ENCODE measurements at regions not wholly inside any gene's neighbourhood (a gene's known extent, or its start where the extent isn't known, plus 50 kb on each side); places are given as distances from the start of the nearest gene placed in this dataset.
"Not testable (repeated sequence)": the region's sequence is repeated elsewhere in the genome, so short reads cannot be mapped to it uniquely, and the experiment has no call there.

DNA sequence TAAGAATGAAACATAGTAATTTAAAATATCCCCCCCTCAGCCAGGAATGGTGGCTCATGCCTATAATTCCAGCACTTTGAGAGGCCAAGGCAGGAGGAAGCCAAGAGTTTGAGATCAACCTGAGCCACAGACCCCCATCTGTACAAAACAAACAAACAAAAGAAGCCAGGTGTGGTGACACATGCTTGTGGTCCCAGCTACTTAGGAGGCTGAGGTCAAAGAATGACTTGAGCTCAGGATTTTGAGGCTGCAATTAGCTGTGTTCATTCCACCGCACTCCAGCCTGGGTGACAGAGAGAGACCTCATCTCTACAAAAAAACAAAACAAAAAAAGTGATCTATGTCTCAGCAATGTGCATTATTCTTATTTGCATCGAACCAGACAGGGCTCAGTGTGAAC lies 800.8 kb downstream of the MCTP2 start:
- H3K27me3 ChIP-seq (ENCODE audit: insufficient read depth, low read length, poor library complexity, severe bottlenecking) = no peaks in the 10 kb centered on the region
- H3K4me2 ChIP-seq (ENCODE audit: low read depth, low read length, poor library complexity, severe bottlenecking) = no peak overlapping the region
- H3F3A ChIP-seq (ENCODE audit: low read depth) = no peaks in the 10 kb centered on the region
- no peaks in the 10 kb centered on the region for H4K20me1 ChIP-seq (ENCODE audit: insufficient read depth, low read length, poor library complexity, severe bottlenecking)
- no peaks in the 10 kb centered on the region for H3K79me2 ChIP-seq (ENCODE audit: insufficient read depth, low read length)
- H3K9me2 ChIP-seq (replicated peaks; ENCODE audit: low read depth, low read length) = no peaks in the 10 kb centered on the region
- H2AFZ ChIP-seq (ENCODE audit: low read length) = no peak overlapping the region
- H3K9me3 ChIP-seq (ENCODE audit: insufficient read depth, low read depth, low read length) = no peaks in the 10 kb centered on the region
- H3K4me3 ChIP-seq (ENCODE audit: low read length, poor library complexity, severe bottlenecking) = no peak overlapping the region
- TF ChIP-seq, protein P1, sequence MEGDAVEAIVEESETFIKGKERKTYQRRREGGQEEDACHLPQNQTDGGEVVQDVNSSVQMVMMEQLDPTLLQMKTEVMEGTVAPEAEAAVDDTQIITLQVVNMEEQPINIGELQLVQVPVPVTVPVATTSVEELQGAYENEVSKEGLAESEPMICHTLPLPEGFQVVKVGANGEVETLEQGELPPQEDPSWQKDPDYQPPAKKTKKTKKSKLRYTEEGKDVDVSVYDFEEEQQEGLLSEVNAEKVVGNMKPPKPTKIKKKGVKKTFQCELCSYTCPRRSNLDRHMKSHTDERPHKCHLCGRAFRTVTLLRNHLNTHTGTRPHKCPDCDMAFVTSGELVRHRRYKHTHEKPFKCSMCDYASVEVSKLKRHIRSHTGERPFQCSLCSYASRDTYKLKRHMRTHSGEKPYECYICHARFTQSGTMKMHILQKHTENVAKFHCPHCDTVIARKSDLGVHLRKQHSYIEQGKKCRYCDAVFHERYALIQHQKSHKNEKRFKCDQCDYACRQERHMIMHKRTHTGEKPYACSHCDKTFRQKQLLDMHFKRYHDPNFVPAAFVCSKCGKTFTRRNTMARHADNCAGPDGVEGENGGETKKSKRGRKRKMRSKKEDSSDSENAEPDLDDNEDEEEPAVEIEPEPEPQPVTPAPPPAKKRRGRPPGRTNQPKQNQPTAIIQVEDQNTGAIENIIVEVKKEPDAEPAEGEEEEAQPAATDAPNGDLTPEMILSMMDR (conservative IDR thresholded peaks at IDR 0.05; ENCODE audit: low read length) = no peak
- no peak for TF ChIP-seq EZH2phosphoT487 (IDR thresholded peaks at IDR 0.05; ENCODE audit: borderline replicate concordance)
- no peaks in the 10 kb centered on the region for H3K36me3 ChIP-seq (ENCODE audit: insufficient read depth, low read length)
- no peak overlapping the region for H3K9ac ChIP-seq (ENCODE audit: low read depth, low read length, poor library complexity, severe bottlenecking)
- H3K4me1 ChIP-seq (ENCODE audit: insufficient read depth, low read length, poor library complexity, severe bottlenecking) = no peaks in the 10 kb centered on the region

DNA sequence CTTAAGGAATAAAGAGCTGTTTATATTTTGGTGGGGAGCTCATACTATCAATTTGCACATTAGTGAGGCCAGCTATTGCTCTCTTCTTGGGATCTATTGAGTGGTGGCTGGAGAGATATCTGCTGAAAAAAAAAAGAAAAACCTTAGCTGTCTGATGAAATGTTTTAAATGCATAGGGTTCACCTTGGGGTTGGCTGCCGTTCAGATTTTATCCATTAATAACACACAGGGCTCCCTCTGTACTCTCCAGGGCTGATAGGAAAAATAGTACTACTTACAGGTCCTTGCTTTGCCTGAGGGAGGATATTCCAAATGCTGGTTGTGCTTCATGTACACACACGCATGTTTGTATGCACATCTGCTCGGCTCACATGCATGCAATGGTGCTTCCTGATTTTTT lies 803.7 kb downstream of the MCTP2 start:
- no peak overlapping the region for H3K4me3 ChIP-seq (ENCODE audit: low read length, poor library complexity, severe bottlenecking)
- no peaks in the 10 kb centered on the region for H3K79me2 ChIP-seq (ENCODE audit: insufficient read depth, low read length)
- no peak for TF ChIP-seq EZH2phosphoT487 (IDR thresholded peaks at IDR 0.05; ENCODE audit: borderline replicate concordance)
- TF ChIP-seq, protein P1 (conservative IDR thresholded peaks at IDR 0.05; ENCODE audit: low read length) = no peak
- no peak overlapping the region for H3K9ac ChIP-seq (ENCODE audit: low read depth, low read length, poor library complexity, severe bottlenecking)
- H3K4me2 ChIP-seq (ENCODE audit: low read depth, low read length, poor library complexity, severe bottlenecking) = no peak overlapping the region
- no peaks in the 10 kb centered on the region for H3K9me2 ChIP-seq (replicated peaks; ENCODE audit: low read depth, low read length)
- no peaks in the 10 kb centered on the region for H3K36me3 ChIP-seq (ENCODE audit: insufficient read depth, low read length)
- H3K4me1 ChIP-seq (ENCODE audit: insufficient read depth, low read length, poor library complexity, severe bottlenecking) = no peaks in the 10 kb centered on the region
- H4K20me1 ChIP-seq (ENCODE audit: insufficient read depth, low read length, poor library complexity, severe bottlenecking) = no peaks in the 10 kb centered on the region
- no peaks in the 10 kb centered on the region for H3F3A ChIP-seq (ENCODE audit: low read depth)
- no peaks in the 10 kb centered on the region for H3K9me3 ChIP-seq (ENCODE audit: insufficient read depth, low read depth, low read length)
- H2AFZ ChIP-seq (ENCODE audit: low read length) = no peak overlapping the region
- no peaks in the 10 kb centered on the region for H3K27me3 ChIP-seq (ENCODE audit: insufficient read depth, low read length, poor library complexity, severe bottlenecking)

DNA sequence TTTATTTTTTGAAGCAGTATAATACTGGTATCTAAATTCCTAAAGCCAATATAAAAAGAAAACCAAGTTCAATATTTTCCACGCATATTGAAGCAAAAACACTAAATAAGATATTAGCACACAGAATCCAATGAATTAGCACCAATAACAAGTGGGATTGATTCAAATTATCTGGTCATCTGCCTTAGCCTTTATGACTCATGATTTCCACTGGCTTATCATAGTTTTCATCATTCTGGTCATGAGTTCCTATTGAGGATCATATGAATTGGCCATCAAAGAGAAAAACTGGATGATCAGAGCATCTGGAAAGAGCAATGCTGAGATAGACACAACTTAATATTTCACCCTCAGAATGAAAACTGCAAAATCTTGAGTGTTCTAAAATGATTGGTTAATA lies 809.9 kb downstream of the MCTP2 start:
- no peaks in the 10 kb centered on the region for H4K20me1 ChIP-seq (ENCODE audit: insufficient read depth, low read length, poor library complexity, severe bottlenecking)
- no peak overlapping the region for H2AFZ ChIP-seq (ENCODE audit: low read length)
- H3K79me2 ChIP-seq (ENCODE audit: insufficient read depth, low read length) = no peaks in the 10 kb centered on the region
- TF ChIP-seq, protein P1 (conservative IDR thresholded peaks at IDR 0.05; ENCODE audit: low read length) = no peak
- H3K4me2 ChIP-seq (ENCODE audit: low read depth, low read length, poor library complexity, severe bottlenecking) = no peak overlapping the region
- no peaks in the 10 kb centered on the region for H3K9me2 ChIP-seq (replicated peaks; ENCODE audit: low read depth, low read length)
- H3K9me3 ChIP-seq (ENCODE audit: insufficient read depth, low read depth, low read length) = no peaks in the 10 kb centered on the region
- no peak overlapping the region for H3K4me3 ChIP-seq (ENCODE audit: low read length, poor library complexity, severe bottlenecking)
- no peaks in the 10 kb centered on the region for H3K4me1 ChIP-seq (ENCODE audit: insufficient read depth, low read length, poor library complexity, severe bottlenecking)
- no peaks in the 10 kb centered on the region for H3K27me3 ChIP-seq (ENCODE audit: insufficient read depth, low read length, poor library complexity, severe bottlenecking)
- no peaks in the 10 kb centered on the region for H3K36me3 ChIP-seq (ENCODE audit: insufficient read depth, low read length)
- H3K9ac ChIP-seq (ENCODE audit: low read depth, low read length, poor library complexity, severe bottlenecking) = no peak overlapping the region
- H3F3A ChIP-seq (ENCODE audit: low read depth) = no peaks in the 10 kb centered on the region

DNA sequence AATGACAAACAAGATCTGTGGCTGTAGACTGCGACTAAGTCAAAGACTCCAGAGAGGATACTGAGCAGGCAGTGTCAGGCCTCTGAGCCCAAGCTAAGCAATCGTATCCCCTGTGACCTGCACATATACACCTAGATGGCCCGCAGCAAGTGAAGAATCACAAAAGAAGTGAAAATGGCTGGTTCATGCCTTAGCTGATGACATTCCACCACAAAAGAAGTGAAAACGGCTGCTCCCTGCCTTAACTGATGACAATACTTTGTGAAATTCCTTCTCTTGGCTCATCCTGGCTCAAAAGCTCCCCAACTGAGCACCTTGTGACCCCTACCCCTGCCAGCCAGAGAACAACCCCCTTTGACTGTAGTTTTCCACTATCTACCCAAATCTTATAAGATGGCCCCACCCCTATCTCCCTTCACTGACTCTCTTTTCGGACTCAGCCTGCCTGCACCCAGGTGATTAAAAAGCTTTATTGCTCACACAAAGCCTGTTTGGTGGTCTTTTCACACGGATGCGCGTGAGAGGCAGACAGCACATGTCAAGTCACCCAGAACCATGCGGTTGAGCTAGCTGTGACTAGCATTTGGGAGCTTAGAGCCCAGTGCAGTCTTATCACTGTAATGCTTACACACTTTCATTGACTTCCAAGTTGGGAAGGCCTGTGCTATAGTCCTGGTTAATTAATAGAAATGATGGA lies 812.0 kb downstream of the MCTP2 start:
- H3K4me3 ChIP-seq (ENCODE audit: low read length, poor library complexity, severe bottlenecking); H2AFZ ChIP-seq (ENCODE audit: low read length); H3K27me3 ChIP-seq (ENCODE audit: insufficient read depth, low read length, poor library complexity, severe bottlenecking); H4K20me1 ChIP-seq (ENCODE audit: insufficient read depth, low read length, poor library complexity, severe bottlenecking); H3K9me3 ChIP-seq (ENCODE audit: insufficient read depth, low read depth, low read length); H3K9me2 ChIP-seq (replicated peaks; ENCODE audit: low read depth, low read length); H3K36me3 ChIP-seq (ENCODE audit: insufficient read depth, low read length); H3F3A ChIP-seq (ENCODE audit: low read depth); H3K4me2 ChIP-seq (ENCODE audit: low read depth, low read length, poor library complexity, severe bottlenecking); H3K9ac ChIP-seq (ENCODE audit: low read depth, low read length, poor library complexity, severe bottlenecking); H3K79me2 ChIP-seq (ENCODE audit: insufficient read depth, low read length); H3K4me1 ChIP-seq (ENCODE audit: insufficient read depth, low read length, poor library complexity, severe bottlenecking): not testable (repeated sequence)
